GM12892 (cell line): ENCODE measurements at regions not wholly inside any gene's neighbourhood (a gene's known extent, or its start where the extent isn't known, plus 50 kb on each side); places are given as distances from the start of the nearest gene placed in this dataset.

Experiments used
- POLR2A ChIP-seq: IDR thresholded peaks from 2 replicates; pipeline ENCODE4 v1.6.1; 2011; ENCODE audit warnings: low read depth, low read length, control low read depth
- POLR2AphosphoS5 ChIP-seq: IDR thresholded peaks from 2 replicates; pipeline ENCODE4 v1.6.1; 2011; ENCODE audit warnings: low read depth, low read length, control low read depth
- TAF1 ChIP-seq: IDR thresholded peaks from 2 replicates; pipeline ENCODE4 v1.6.1; 2011; ENCODE audit warnings: low read depth, mild to moderate bottlenecking, control low read depth, low read length, borderline replicate concordance

DNA sequence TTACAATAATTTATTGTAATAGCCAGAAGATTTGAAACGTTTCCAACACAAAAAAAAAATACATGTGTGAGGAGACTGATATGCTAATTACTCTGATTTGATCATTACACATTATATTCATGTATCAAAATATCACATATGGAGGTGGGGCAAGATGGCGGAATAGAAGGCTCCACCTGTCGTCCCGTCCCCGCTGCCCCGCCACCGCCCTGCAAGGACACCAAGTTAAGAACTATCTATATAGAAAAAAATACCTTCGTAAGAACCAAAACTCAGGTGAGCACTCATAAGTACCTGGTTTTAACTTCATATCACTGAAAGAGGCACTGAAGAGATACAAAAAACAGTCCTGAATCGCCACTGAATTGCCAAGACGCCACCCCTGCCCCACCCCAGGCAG is 60.9 kb upstream of the SCRG1 start:
- TF ChIP-seq TAF1 = no peak
- no peak for TF ChIP-seq POLR2AphosphoS5
- TF ChIP-seq POLR2A = no peak
